WTC11 (cell line): ENCODE measurements at regions not wholly inside any gene's neighbourhood (a gene's known extent, or its start where the extent isn't known, plus 50 kb on each side); places are given as distances from the start of the nearest gene placed in this dataset.

ENCODE experiments used
- CTCF ChIP-seq: fragments of 200-600 bp; IDR thresholded peaks from 2 replicates; pipeline ENCODE4 v1.8.0; 2022; ENCODE audit warnings: antibody characterized with exemption
- TF ChIP-seq, protein P1 (sequence below): sonication (generic); formaldehyde crosslinking; IDR thresholded peaks from 2 replicates; pipeline ENCODE4 v1.8.1; 2023; ENCODE audit warnings: mild to moderate bottlenecking, moderate library complexity, missing genetic modification reagents

DNA sequence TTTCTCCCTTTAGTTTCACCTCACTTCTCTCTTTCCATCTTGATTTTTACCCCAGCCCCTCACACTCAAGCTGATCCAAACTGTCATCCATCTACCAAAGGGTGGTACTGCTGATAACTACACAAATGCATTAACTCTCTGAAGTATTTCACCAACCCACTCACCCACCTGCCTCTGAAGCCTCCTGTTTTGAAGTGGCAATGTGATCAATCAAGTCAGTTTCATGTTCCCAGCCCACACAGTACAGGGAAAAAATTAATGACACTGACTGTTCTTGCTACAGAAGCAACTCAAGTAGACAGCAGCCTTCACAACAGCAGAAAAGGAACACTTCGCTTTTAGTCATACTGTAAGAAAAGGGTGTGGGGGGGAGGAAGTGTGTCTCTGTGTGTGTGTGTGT is 183.0 kb upstream of the NOCT start:
- TF ChIP-seq, protein P1, sequence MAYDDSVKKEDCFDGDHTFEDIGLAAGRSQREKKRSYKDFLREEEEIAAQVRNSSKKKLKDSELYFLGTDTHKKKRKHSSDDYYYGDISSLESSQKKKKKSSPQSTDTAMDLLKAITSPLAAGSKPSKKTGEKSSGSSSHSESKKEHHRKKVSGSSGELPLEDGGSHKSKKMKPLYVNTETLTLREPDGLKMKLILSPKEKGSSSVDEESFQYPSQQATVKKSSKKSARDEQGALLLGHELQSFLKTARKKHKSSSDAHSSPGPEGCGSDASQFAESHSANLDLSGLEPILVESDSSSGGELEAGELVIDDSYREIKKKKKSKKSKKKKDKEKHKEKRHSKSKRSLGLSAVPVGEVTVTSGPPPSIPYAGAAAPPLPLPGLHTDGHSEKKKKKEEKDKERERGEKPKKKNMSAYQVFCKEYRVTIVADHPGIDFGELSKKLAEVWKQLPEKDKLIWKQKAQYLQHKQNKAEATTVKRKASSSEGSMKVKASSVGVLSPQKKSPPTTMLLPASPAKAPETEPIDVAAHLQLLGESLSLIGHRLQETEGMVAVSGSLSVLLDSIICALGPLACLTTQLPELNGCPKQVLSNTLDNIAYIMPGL (CRISPR knock-in tag), result no peak
- no peak for TF ChIP-seq CTCF
